OCI-LY1 (cell line): ENCODE measurements at regions not wholly inside any gene's neighbourhood (a gene's known extent, or its start where the extent isn't known, plus 50 kb on each side); places are given as distances from the start of the nearest gene placed in this dataset.

Experiments used
- H2AFZ ChIP-seq: fragments of 200-600 bp; sonication (generic), shearing (Covaris generic); 2 replicates; pipeline ENCODE4 v1.6.0; 2014; ENCODE audit warnings: antibody characterized with exemption, mild to moderate bottlenecking, low read length
- H3F3A ChIP-seq: fragments of 200-600 bp; sonication (generic), shearing (Covaris generic); 2 replicates; pipeline ENCODE4 v1.6.0; 2014; ENCODE audit warnings: mild to moderate bottlenecking, antibody characterized with exemption, low read length, moderate library complexity; ENCODE audit not compliant: insufficient read depth
- H3K27ac ChIP-seq: fragments of 200-600 bp; sonication (generic); 2 replicates; pipeline ENCODE4 v1.5.1; 2014; ENCODE audit warnings: low read length, mixed run types, mild to moderate bottlenecking, low read depth; ENCODE audit not compliant: poor library complexity, severe bottlenecking
- H3K27me3 ChIP-seq: fragments of 200-600 bp; sonication (generic); 2 replicates; pipeline ENCODE4 v1.6.0; 2014; ENCODE audit warnings: antibody characterized with exemption, mild to moderate bottlenecking, low read length, moderate library complexity; ENCODE audit not compliant: insufficient read depth
- H3K36me3 ChIP-seq: fragments of 200-600 bp; sonication (generic); 2 replicates; pipeline ENCODE4 v1.6.1; 2014; ENCODE audit warnings: mild to moderate bottlenecking, antibody characterized with exemption, low read length, moderate library complexity, mixed read lengths; ENCODE audit not compliant: insufficient read depth
- H3K4me1 ChIP-seq: fragments of 200-600 bp; sonication (generic); 2 replicates; pipeline ENCODE4 v1.5.1; 2014; ENCODE audit warnings: mild to moderate bottlenecking, low read length, moderate library complexity; ENCODE audit not compliant: insufficient read depth, severe bottlenecking
- H3K4me2 ChIP-seq: fragments of 200-600 bp; sonication (generic), shearing (Covaris generic); 2 replicates; pipeline ENCODE4 v1.6.1; 2014; ENCODE audit warnings: low read length
- H3K4me3 ChIP-seq: fragments of 200-600 bp; sonication (generic); 2 replicates; pipeline ENCODE4 v1.5.1; 2014; ENCODE audit warnings: low read length, low read depth, mild to moderate bottlenecking, mixed read lengths; ENCODE audit not compliant: poor library complexity, severe bottlenecking
- H3K79me2 ChIP-seq: fragments of 200-600 bp; shearing (Covaris generic); 2 replicates; pipeline ENCODE4 v1.6.1; 2016; ENCODE audit warnings: mixed run types, low read length, mixed read lengths; ENCODE audit not compliant: insufficient read depth
- H3K9ac ChIP-seq: fragments of 200-600 bp; sonication (generic), shearing (Covaris generic); 2 replicates; pipeline ENCODE4 v1.6.1; 2014; ENCODE audit warnings: mild to moderate bottlenecking, low read length, mixed read lengths
- H3K9me2 ChIP-seq: fragments of 200-600 bp; sonication (generic), shearing (Covaris generic); 2 replicates; pipeline ENCODE4 v1.6.1; 2014; ENCODE audit warnings: low read depth, mild to moderate bottlenecking, low read length, mixed read lengths
- H3K9me3 ChIP-seq: fragments of 200-600 bp; shearing (Covaris generic); 2 replicates; pipeline ENCODE4 v1.6.1; 2014; ENCODE audit warnings: low read length, mixed read lengths
- H4K20me1 ChIP-seq: fragments of 200-600 bp; sonication (generic), shearing (Covaris generic); 2 replicates; pipeline ENCODE4 v1.6.0; 2016; ENCODE audit warnings: mild to moderate bottlenecking, low read length; ENCODE audit not compliant: insufficient read depth
- EZH2 ChIP-seq: fragments of 200-600 bp; sonication (generic), shearing (Covaris generic); IDR thresholded peaks from 2 replicates; pipeline ENCODE4 v1.8.0; 2017; ENCODE audit warnings: borderline replicate concordance, mixed run types, mild to moderate bottlenecking, antibody characterized with exemption, low read length, moderate library complexity, mixed read lengths
- TF ChIP-seq, protein P1 (sequence below): fragments of 200-600 bp; sonication (generic), shearing (Covaris generic); IDR thresholded peaks from 2 replicates; pipeline ENCODE4 v1.5.1; 2017; ENCODE audit warnings: mild to moderate bottlenecking, antibody characterized with exemption, low read length, moderate library complexity, mixed read lengths

DNA sequence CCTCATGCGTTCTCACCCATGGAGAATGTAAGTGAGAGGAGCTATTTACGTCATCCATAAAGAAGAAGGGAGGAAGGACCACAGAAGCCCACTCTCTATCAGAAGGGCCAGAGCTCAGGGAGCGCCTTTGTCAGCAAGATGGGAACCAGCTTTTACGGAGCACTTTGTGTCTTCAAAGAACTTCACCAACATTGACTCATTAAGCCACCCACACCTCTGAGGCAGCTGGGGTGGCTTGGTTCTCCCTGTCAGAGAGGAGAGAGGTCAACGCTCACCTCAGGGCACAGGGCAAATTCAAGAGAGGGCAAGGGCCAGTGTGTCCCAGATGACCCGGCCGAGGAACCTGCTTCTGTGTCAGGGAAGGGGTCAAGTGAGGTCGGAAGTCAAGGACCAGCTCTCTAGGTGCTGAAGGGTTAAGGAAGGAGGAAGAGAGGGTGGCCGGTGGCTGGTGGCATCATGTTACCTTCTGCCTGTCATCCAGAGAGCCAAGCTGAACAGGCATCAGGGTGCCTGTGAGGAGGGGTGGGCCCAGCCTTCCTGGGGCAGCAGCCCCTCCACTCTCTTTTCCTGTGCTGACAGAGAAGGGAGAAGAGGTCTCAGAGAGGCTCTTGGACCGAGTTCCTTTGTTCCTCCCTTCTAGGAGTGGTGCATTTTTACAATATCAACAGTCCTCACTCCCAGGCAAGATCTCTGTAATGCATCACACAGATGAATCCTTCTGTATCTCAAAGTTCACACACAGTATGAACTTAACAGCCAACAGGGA is 109.0 kb downstream of the ETS2 start:
- peaks cover 23% of the 10 kb centered on the region for H3K4me1 ChIP-seq
- H3K27me3 ChIP-seq = no peaks in the 10 kb centered on the region; the same call in 1 of the 2 replicates
- H3K4me2 ChIP-seq = no peak overlapping the region
- no peaks in the 10 kb centered on the region for H3K36me3 ChIP-seq
- H3F3A ChIP-seq = no peaks in the 10 kb centered on the region
- H4K20me1 ChIP-seq = no peaks in the 10 kb centered on the region
- H3K79me2 ChIP-seq = no peaks in the 10 kb centered on the region
- no peaks in the 10 kb centered on the region for H3K9me2 ChIP-seq
- no peak for TF ChIP-seq EZH2
- TF ChIP-seq, protein P1, sequence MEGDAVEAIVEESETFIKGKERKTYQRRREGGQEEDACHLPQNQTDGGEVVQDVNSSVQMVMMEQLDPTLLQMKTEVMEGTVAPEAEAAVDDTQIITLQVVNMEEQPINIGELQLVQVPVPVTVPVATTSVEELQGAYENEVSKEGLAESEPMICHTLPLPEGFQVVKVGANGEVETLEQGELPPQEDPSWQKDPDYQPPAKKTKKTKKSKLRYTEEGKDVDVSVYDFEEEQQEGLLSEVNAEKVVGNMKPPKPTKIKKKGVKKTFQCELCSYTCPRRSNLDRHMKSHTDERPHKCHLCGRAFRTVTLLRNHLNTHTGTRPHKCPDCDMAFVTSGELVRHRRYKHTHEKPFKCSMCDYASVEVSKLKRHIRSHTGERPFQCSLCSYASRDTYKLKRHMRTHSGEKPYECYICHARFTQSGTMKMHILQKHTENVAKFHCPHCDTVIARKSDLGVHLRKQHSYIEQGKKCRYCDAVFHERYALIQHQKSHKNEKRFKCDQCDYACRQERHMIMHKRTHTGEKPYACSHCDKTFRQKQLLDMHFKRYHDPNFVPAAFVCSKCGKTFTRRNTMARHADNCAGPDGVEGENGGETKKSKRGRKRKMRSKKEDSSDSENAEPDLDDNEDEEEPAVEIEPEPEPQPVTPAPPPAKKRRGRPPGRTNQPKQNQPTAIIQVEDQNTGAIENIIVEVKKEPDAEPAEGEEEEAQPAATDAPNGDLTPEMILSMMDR = no peak
- H3K4me3 ChIP-seq = no peak overlapping the region
- H2AFZ ChIP-seq = no peak overlapping the region
- no peaks in the 10 kb centered on the region for H3K9me3 ChIP-seq
- no peak overlapping the region for H3K27ac ChIP-seq
- H3K9ac ChIP-seq = no peak overlapping the region

DNA sequence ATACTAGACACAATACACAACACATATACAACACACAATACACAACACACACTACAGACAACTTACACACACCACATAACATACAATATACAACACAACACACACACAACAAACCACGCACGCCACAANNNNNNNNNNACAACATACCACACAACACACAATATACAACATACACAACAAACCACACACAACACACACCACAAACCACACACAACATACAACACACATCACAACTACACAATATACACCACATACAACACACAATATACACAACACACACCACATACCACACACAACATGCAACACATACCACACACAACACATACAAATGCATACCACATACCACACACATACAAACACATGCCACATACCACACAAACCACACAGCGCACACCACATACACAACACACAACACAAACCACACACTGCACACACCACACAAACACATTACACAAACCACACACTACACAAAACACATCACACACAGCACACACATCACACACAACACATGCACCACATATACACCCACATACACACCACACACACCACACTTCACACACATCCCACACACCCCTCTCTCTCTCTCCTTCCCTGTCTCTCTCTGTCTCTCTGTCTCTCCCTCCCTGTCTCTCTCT is 108.3 kb downstream of the ETS2 start:
- Histone ChIP-seq H3K4me3 (no peak overlapping the region), H3K4me1 (peaks cover 23% of the 10 kb centered on the region), H3K27ac (no peak overlapping the region), H4K20me1 (no peaks in the 10 kb centered on the region), H3K27me3 (no peaks in the 10 kb centered on the region; the same call in 1 of the 2 replicates), H3F3A (no peaks in the 10 kb centered on the region), H2AFZ (no peak overlapping the region), H3K79me2 (no peaks in the 10 kb centered on the region), H3K9ac (no peak overlapping the region), H3K36me3 (no peaks in the 10 kb centered on the region), H3K4me2 (no peak overlapping the region), H3K9me2 (no peaks in the 10 kb centered on the region), H3K9me3 (no peaks in the 10 kb centered on the region)
- TF ChIP-seq EZH2 = no peak
- TF ChIP-seq, protein P1 = no peak

GRCh38 chr21:38913120-38913892 is 107.6 kb downstream of the ETS2 start:
- H3K9me3 ChIP-seq = no peaks in the 10 kb centered on the region
- no peak overlapping the region for H3K4me3 ChIP-seq
- no peaks in the 10 kb centered on the region for H3F3A ChIP-seq
- H3K36me3 ChIP-seq = no peaks in the 10 kb centered on the region
- peaks cover 23% of the 10 kb centered on the region for H3K4me1 ChIP-seq
- H4K20me1 ChIP-seq = no peaks in the 10 kb centered on the region
- no peak overlapping the region for H3K4me2 ChIP-seq
- no peak overlapping the region for H2AFZ ChIP-seq
- no peak overlapping the region for H3K9ac ChIP-seq
- TF ChIP-seq, protein P1 = no peak
- TF ChIP-seq EZH2 = no peak
- no peaks in the 10 kb centered on the region for H3K79me2 ChIP-seq
- H3K9me2 ChIP-seq = no peaks in the 10 kb centered on the region
- H3K27ac ChIP-seq = no peak overlapping the region
- H3K27me3 ChIP-seq = no peaks in the 10 kb centered on the region; the same call in 1 of the 2 replicates
